Caco-2 (cell line): ENCODE measurements at regions not wholly inside any gene's neighbourhood (a gene's known extent, or its start where the extent isn't known, plus 50 kb on each side); places are given as distances from the start of the nearest gene placed in this dataset.

ENCODE experiments used
- BruUV-seq: library from RNA; stranded (reverse); fragments of 400-500 nt; replicated peaks from 2 replicates; lab custom pipeline; 2021; lab: Mats Ljungman, UMichigan
- CTCF ChIA-PET: fragments of 300-600 bp; sonication (Branson Sonifier 250); formaldehyde crosslinking; loops from one replicate; lab custom pipeline; 2022; ENCODE audit warnings: antibody characterized with exemption; lab: Charles Lee
- POLR2A ChIA-PET: fragments of 300-600 bp; sonication (Branson Sonifier 250); formaldehyde crosslinking; loops from one replicate; lab custom pipeline; 2022; ENCODE audit warnings: antibody characterized with exemption; lab: Charles Lee
- DNase-seq, 2 experiments: peaks; one replicate each; pipeline versions ENCODE4 v3.0.0 to v3.0.0-alpha.2; 2020 to 2022
- H3K27me3 ChIP-seq: replicated peaks from 2 replicates; pipeline ENCODE4 v1.6.0; 2011; ENCODE audit warnings: low read length; ENCODE audit not compliant: control insufficient read depth, insufficient read depth
- H3K36me3 ChIP-seq: 2 replicates; pipeline ENCODE4 v1.5.1; 2011; ENCODE audit warnings: low read length; ENCODE audit not compliant: control insufficient read depth, insufficient read depth
- H3K4me1 ChIP-seq: fragments of 250-450 bp; sonication (Bioruptor Pico); 2 replicates; pipeline ENCODE4 v1.5.1; 2020; ENCODE audit warnings: mild to moderate bottlenecking
- H3K4me3 ChIP-seq: 2 replicates; pipeline ENCODE4 v1.5.1; 2011; ENCODE audit warnings: low read depth, mild to moderate bottlenecking, control low read depth, low read length
- H3K9me3 ChIP-seq: fragments of 250-450 bp; sonication (Bioruptor Pico); 2 replicates; pipeline ENCODE4 v1.5.1; 2020; ENCODE audit warnings: mild to moderate bottlenecking, moderate library complexity
- H3K27ac Mint-ChIP-seq: one replicate; pipeline ENCODE4 v1.8.0; 2022; ENCODE audit warnings: mixed read lengths; ENCODE audit not compliant: unreplicated experiment
- H3K27me3 Mint-ChIP-seq: one replicate; pipeline ENCODE4 v1.8.0; 2022; ENCODE audit warnings: mixed read lengths; ENCODE audit not compliant: insufficient read depth, unreplicated experiment
- H3K36me3 Mint-ChIP-seq: one replicate; pipeline ENCODE4 v1.8.0; 2022; ENCODE audit warnings: mild to moderate bottlenecking, mixed read lengths; ENCODE audit not compliant: insufficient read depth, unreplicated experiment
- H3K4me1 Mint-ChIP-seq: one replicate; pipeline ENCODE4 v1.8.0; 2022; ENCODE audit warnings: low read depth, mixed read lengths; ENCODE audit not compliant: unreplicated experiment
- H3K4me3 Mint-ChIP-seq: one replicate; pipeline ENCODE4 v1.8.0; 2022; ENCODE audit warnings: mild to moderate bottlenecking, moderate library complexity, mixed read lengths; ENCODE audit not compliant: unreplicated experiment
- H3K9me3 Mint-ChIP-seq: one replicate; pipeline ENCODE4 v1.8.0; 2022; ENCODE audit warnings: mixed read lengths; ENCODE audit not compliant: unreplicated experiment
- intact Hi-C: fragments of 100-400 bp; cut with micrococcal nuclease; formaldehyde crosslinking; loops from one replicate; pipeline ENCODE4 v1.10.0; 2022; ENCODE audit not compliant: unreplicated experiment
- TF ChIP-seq, protein P1 (sequence below), 2 experiments: fragments of 200-600 bp in 1 of 2; IDR thresholded peaks; 1 replicate in 1 of 2; 2 replicates in 1 of 2; pipeline versions ENCODE4 v1.5.1 to v1.8.0; 2011 to 2022; ENCODE audit warnings: antibody characterized with exemption in 1 of 2, control low read depth in 1 of 2, inconsistent platforms in 1 of 2, low read depth in 1 of 2, low read length in 1 of 2, mild to moderate bottlenecking in 1 of 2, moderate library complexity in 1 of 2; ENCODE audit not compliant: insufficient read depth in 1 of 2, severe bottlenecking in 1 of 2, unreplicated experiment in 1 of 2

DNA sequence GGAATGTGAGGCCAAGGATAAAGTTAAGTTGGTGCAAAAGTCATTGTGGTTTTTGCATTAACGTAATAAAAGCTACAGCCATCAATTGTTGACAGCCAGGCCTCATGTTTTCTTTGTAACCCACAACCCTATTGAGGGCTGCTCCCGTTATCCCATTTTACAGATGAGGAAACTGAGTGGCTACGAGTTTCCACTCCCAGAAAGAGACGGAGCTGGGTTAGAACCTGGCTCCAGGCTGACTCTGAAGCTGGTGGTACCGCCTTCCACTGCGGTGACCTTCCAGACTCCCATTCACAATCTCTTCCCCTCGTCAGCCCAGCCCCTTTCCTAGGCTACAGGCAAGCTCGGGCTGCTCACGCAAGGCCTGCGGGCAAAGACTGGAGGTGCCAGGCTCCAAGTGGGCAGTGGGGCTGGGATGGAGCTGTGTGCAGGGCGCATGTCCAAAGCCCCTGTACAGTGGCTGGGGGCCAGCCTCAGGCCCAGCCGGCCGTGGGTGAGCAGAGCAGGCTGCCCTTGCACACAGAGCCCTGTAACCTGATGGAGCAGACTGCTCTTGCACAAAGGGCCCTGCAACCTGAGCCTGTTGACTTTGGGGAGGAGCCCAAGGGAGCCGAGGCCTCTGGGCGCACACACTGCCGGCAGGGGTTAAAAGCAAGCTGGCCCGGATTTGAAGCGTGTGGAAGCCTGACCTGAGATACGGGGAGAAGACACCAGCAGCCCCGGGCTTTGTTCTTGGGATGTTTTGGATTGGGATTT is 97.4 kb upstream of the TMPRSS2 start:
- H3K9me3 Mint-ChIP-seq: no peaks in the 10 kb centered on the region
- ChIA-PET CTCF (interaction anchor here (0.7 to 1.6 kb wide), 4 partner anchors 97 to 322 kb away, joined by 3 to 7 read pairs (median 4); partner anchors contain the start of gene TMPRSS2), POLR2A (no interaction called here)
- H3K36me3 ChIP-seq: no peaks in the 10 kb centered on the region
- peak overlapping the region; percentile 69 for H3K27ac Mint-ChIP-seq
- no TSS peak for BruUV-seq
- no peaks in the 10 kb centered on the region for H3K36me3 Mint-ChIP-seq
- intact Hi-C loops: loop anchor here (5.0 kb wide), 1 partner anchor 78 kb away; no protein-coding TSS in a partner anchor
- H3K27me3 Mint-ChIP-seq: no peaks in the 10 kb centered on the region
- H3K27me3 ChIP-seq: no peaks in the 10 kb centered on the region
- H3K4me1 ChIP-seq: peaks cover 46% of the 10 kb centered on the region
- H3K4me3 ChIP-seq: no peak overlapping the region
- no peak overlapping the region for H3K4me3 Mint-ChIP-seq
- peak; percentile 74 to 80 for DNase-seq
- H3K4me1 Mint-ChIP-seq: peaks cover 33% of the 10 kb centered on the region
- no peaks in the 10 kb centered on the region for H3K9me3 ChIP-seq
- TF ChIP-seq, protein P1, sequence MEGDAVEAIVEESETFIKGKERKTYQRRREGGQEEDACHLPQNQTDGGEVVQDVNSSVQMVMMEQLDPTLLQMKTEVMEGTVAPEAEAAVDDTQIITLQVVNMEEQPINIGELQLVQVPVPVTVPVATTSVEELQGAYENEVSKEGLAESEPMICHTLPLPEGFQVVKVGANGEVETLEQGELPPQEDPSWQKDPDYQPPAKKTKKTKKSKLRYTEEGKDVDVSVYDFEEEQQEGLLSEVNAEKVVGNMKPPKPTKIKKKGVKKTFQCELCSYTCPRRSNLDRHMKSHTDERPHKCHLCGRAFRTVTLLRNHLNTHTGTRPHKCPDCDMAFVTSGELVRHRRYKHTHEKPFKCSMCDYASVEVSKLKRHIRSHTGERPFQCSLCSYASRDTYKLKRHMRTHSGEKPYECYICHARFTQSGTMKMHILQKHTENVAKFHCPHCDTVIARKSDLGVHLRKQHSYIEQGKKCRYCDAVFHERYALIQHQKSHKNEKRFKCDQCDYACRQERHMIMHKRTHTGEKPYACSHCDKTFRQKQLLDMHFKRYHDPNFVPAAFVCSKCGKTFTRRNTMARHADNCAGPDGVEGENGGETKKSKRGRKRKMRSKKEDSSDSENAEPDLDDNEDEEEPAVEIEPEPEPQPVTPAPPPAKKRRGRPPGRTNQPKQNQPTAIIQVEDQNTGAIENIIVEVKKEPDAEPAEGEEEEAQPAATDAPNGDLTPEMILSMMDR (IDR thresholded peaks at IDR 0.05; ENCODE audit: insufficient read depth in 1 of 2, low read depth in 1 of 2, low read length in 1 of 2, severe bottlenecking in 1 of 2, unreplicated experiment in 1 of 2): no peak

DNA sequence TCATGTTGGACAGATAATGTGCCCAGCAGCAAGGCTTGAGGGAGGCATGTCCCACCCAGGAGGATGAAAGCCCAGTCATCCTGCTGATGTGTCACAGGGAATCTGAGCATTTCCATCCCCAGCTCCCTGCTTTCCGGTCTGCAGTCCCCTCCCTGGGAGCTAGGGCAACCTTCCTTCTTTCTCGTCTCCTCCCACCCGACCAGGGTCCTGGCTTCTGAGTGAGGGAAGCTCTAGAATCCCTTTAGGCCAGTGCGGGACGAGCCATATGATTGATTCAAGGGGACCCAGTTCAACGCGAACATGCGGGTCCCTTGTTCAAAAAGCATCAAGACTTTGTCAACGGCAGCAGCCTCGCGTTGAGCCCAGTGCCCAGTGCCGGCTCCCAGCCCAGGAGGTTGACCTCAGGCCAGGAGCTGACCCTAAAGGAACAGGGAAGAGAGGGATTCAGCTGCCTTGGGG is 96.7 kb upstream of the TMPRSS2 start:
- H3K4me1 ChIP-seq: peaks cover 43% of the 10 kb centered on the region
- Mint-ChIP-seq H3K9me3 (no peaks in the 10 kb centered on the region), H3K4me3 (no peak overlapping the region), H3K27ac (peak overlapping the region; percentile 69), H3K27me3 (no peaks in the 10 kb centered on the region), H3K36me3 (no peaks in the 10 kb centered on the region), H3K4me1 (peaks cover 33% of the 10 kb centered on the region)
- no peaks in the 10 kb centered on the region for H3K27me3 ChIP-seq
- TF ChIP-seq, protein P1 (IDR thresholded peaks at IDR 0.05; ENCODE audit: insufficient read depth in 1 of 2, low read depth in 1 of 2, low read length in 1 of 2, severe bottlenecking in 1 of 2, unreplicated experiment in 1 of 2): no peak
- no peaks in the 10 kb centered on the region for H3K36me3 ChIP-seq
- ChIA-PET POLR2A (no interaction called here), CTCF (interaction anchor here (0.6 to 1.6 kb wide), 5 partner anchors 12 to 322 kb away, joined by 3 to 13 read pairs (median 4); partner anchors contain the start of gene TMPRSS2)
- no TSS peak for BruUV-seq
- no peaks in the 10 kb centered on the region for H3K9me3 ChIP-seq
- no peak for DNase-seq
- no peak overlapping the region for H3K4me3 ChIP-seq
- intact Hi-C loops: loop anchor here (5.0 kb wide), 1 partner anchor 77 kb away; no protein-coding TSS in a partner anchor

GRCh38 chr21:41603476-41603875 is 95.5 kb upstream of the TMPRSS2 start:
- H3K27ac Mint-ChIP-seq: peak overlapping the region; percentile 69
- H3K4me1 ChIP-seq: peaks cover 48% of the 10 kb centered on the region
- POLR2A ChIA-PET: no interaction called here
- H3K4me1 Mint-ChIP-seq: peaks cover 33% of the 10 kb centered on the region
- H3K36me3 Mint-ChIP-seq: peaks cover 4% of the 10 kb centered on the region
- intact Hi-C loops: no loop called here
- H3K4me3 ChIP-seq: no peak overlapping the region
- no peaks in the 10 kb centered on the region for H3K27me3 ChIP-seq
- CTCF ChIA-PET: interaction anchor here (0.9 kb wide), 1 partner anchor 9 kb away, joined by 4 read pairs; no protein-coding TSS in a partner anchor
- H3K4me3 Mint-ChIP-seq: no peak overlapping the region
- H3K27me3 Mint-ChIP-seq: no peaks in the 10 kb centered on the region
- TF ChIP-seq, protein P1 (IDR thresholded peaks at IDR 0.05; ENCODE audit: insufficient read depth in 1 of 2, low read depth in 1 of 2, low read length in 1 of 2, severe bottlenecking in 1 of 2, unreplicated experiment in 1 of 2): no peak
- H3K9me3 ChIP-seq: no peaks in the 10 kb centered on the region
- no peaks in the 10 kb centered on the region for H3K9me3 Mint-ChIP-seq
- DNase-seq: no peak
- no peaks in the 10 kb centered on the region; the same call in 1 of the 2 replicates for H3K36me3 ChIP-seq
- no TSS peak for BruUV-seq
